Bronchial epithelial cell (primary cell): ENCODE measurements at regions not wholly inside any gene's neighbourhood (a gene's known extent, or its start where the extent isn't known, plus 50 kb on each side); places are given as distances from the start of the nearest gene placed in this dataset.
"Not testable (repeated sequence)": the region's sequence is repeated elsewhere in the genome, so short reads cannot be mapped to it uniquely, and the experiment has no call there.

ENCODE experiments used
- DNase-seq: peaks from one replicate; pipeline ENCODE4 v3.0.0-alpha.2; 2010; ENCODE audit warnings: low read depth
- FAIRE-seq: peaks from 2 replicates; lab custom pipeline; 2011; peaks lifted over from hg19 to GRCh38; lab: Jason Lieb, UNC
- H3K27me3 ChIP-seq: 2 replicates; pipeline ENCODE4 v1.5.1; 2011; ENCODE audit warnings: low read length; ENCODE audit not compliant: control insufficient read depth, insufficient read depth
- H3K36me3 ChIP-seq: 2 replicates; pipeline ENCODE4 v1.5.1; 2011; ENCODE audit warnings: low read length; ENCODE audit not compliant: control insufficient read depth, insufficient read depth
- H3K4me3 ChIP-seq: 2 replicates; pipeline ENCODE4 v1.5.1; 2011; ENCODE audit warnings: mild to moderate bottlenecking, low read depth, low read length, control low read depth
- CTCF ChIP-seq: IDR thresholded peaks from 2 replicates; pipeline ENCODE4 v1.5.1; 2011; ENCODE audit warnings: mild to moderate bottlenecking, moderate library complexity, low read length, control low read depth, inconsistent platforms; ENCODE audit not compliant: insufficient read depth, severe bottlenecking

GRCh38 chr1:117760069-117760468, 154.2 kb downstream of the TENT5C start:
- Histone ChIP-seq H3K36me3 (no peaks in the 10 kb centered on the region), H3K27me3 (no peaks in the 10 kb centered on the region), H3K4me3 (no peak overlapping the region)
- DNase-seq (no peak), FAIRE-seq (no peak)
- no peak for TF ChIP-seq CTCF

- Histone ChIP-seq H3K36me3 (no peaks in the 10 kb centered on the region), H3K27me3 (no peaks in the 10 kb centered on the region), H3K4me3 (no peak overlapping the region)
- no peak for FAIRE-seq
- no peak for TF ChIP-seq CTCF
- no peak for DNase-seq
Measured at GRCh38 chr1:117760485-117760884, 154.6 kb downstream of the TENT5C start.

- not testable (repeated sequence) for FAIRE-seq, H3K36me3 ChIP-seq, H3K27me3 ChIP-seq, DNase-seq, H3K4me3 ChIP-seq
Measured at GRCh38 chr1:117767756-117768155, 161.7 kb downstream of the GDAP2 start.

GRCh38 chr1:117770981-117771531, 158.4 kb downstream of the GDAP2 start:
- no peak for DNase-seq
- TF ChIP-seq CTCF: no peak
- no peak overlapping the region for H3K4me3 ChIP-seq
- no peak for FAIRE-seq
- H3K36me3 ChIP-seq: no peaks in the 10 kb centered on the region
- H3K27me3 ChIP-seq: no peaks in the 10 kb centered on the region

- TF ChIP-seq CTCF: no peak
- H3K4me3 ChIP-seq: no peak overlapping the region
- H3K36me3 ChIP-seq: no peaks in the 10 kb centered on the region
- peaks cover 2% of the 10 kb centered on the region for H3K27me3 ChIP-seq
- DNase-seq (no peak), FAIRE-seq (no peak)
Measured at GRCh38 chr1:117779364-117779763, 150.1 kb downstream of the GDAP2 start.

DNA sequence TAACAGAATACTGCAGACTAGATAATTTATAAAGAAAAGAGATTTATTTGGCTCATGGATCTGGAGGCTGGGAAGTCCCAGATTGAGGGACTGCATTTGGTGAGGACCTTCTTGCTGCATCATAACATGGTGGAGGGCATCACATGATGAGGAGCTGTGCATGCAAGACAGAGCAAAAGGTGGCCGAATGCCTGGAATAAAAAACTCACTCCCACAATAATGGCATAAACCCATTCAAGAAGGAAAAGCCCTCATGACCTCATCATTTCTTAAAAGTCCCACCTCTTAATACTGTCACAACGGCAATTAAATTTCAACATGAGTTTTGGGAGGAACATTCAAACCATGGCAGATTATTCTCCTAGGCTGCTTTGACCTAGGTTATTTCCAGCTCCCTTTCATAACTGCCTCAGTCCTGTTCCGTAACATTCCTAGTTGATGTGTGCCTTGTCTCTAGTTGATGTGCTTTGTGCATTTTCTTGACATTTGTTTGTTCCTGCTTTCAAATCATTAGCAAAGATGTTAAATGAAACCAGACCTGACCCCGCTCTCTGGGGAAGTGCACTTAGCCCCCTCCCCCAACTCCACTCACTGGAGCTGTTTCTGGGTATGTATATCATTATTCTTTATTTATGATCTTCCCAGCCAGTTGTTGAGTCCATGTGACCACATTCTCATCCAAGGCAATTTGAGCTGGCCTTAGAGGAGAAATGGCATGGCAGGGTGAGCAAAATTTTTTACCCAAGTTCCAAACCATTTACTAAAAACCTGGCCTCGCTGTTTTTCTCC, 148.5 kb downstream of the GDAP2 start:
- FAIRE-seq: no peak
- no peaks in the 10 kb centered on the region for H3K36me3 ChIP-seq
- no peak for DNase-seq
- peaks cover 2% of the 10 kb centered on the region for H3K27me3 ChIP-seq
- H3K4me3 ChIP-seq: no peak overlapping the region
- no peak for TF ChIP-seq CTCF
